Body of pancreas (tissue), 4 donors: ENCODE measurements at regions not wholly inside any gene's neighbourhood (a gene's known extent, or its start where the extent isn't known, plus 50 kb on each side); places are given as distances from the start of the nearest gene placed in this dataset.

ENCODE experiments used
- POLR2A ChIP-seq, 3 donors: fragments of 450-650 bp; IDR thresholded peaks; one replicate each; pipeline ENCODE4 v1.6.1; 2016; ENCODE audit warnings: antibody characterized with exemption in 3 of 3, mild to moderate bottlenecking in 2 of 3
- TF ChIP-seq, protein P1 (sequence below), 7 experiments: fragments of 450-650 bp in 4 of 7; fragments of 200-600 bp in 3 of 7; sonication (generic) in 3 of 7; IDR thresholded peaks; one replicate each; pipeline ENCODE4 v1.5.1; 2016 to 2019; ENCODE audit warnings: antibody characterized with exemption in 7 of 7

DNA sequence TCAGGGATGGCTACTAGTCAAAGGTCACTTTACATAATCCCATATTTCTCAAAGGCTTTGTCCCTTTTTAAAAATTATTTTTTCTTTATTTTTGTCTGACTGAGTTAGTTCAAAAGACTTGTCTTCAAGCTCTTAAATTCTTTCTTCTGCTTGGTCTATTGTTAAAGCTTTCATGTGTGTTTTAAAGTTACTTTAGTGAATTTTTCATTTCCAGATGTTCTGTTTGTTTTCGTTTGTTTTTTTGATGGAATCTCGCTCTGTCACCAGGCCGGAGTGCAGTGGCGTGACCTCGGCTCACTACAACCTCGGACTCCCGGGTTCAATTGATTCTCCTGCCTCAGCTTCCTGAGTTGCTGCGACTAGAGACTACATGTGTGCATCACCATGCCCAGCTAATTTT, 55.0 kb upstream of the SNCAIP start:
- TF ChIP-seq, protein P1, sequence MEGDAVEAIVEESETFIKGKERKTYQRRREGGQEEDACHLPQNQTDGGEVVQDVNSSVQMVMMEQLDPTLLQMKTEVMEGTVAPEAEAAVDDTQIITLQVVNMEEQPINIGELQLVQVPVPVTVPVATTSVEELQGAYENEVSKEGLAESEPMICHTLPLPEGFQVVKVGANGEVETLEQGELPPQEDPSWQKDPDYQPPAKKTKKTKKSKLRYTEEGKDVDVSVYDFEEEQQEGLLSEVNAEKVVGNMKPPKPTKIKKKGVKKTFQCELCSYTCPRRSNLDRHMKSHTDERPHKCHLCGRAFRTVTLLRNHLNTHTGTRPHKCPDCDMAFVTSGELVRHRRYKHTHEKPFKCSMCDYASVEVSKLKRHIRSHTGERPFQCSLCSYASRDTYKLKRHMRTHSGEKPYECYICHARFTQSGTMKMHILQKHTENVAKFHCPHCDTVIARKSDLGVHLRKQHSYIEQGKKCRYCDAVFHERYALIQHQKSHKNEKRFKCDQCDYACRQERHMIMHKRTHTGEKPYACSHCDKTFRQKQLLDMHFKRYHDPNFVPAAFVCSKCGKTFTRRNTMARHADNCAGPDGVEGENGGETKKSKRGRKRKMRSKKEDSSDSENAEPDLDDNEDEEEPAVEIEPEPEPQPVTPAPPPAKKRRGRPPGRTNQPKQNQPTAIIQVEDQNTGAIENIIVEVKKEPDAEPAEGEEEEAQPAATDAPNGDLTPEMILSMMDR (IDR thresholded peaks at IDR 0.05): no peak
- no peak for TF ChIP-seq POLR2A (IDR thresholded peaks at IDR 0.05)
